Activated CD8-positive, alpha-beta memory T cell treated with anti-CD3 and anti-CD28 coated beads for 1 hour (primary cell): ENCODE measurements at regions not wholly inside any gene's neighbourhood (a gene's known extent, or its start where the extent isn't known, plus 50 kb on each side); places are given as distances from the start of the nearest gene placed in this dataset.
"Not testable (repeated sequence)": the region's sequence is repeated elsewhere in the genome, so short reads cannot be mapped to it uniquely, and the experiment has no call there.

ENCODE experiments used
- DNase-seq, 2 donors: peaks; one replicate each; pipeline ENCODE4 v3.0.0-alpha.2; 2020; ENCODE audit warnings: low read depth in 1 of 2; ENCODE audit errors: extremely low read depth in 1 of 2

DNA sequence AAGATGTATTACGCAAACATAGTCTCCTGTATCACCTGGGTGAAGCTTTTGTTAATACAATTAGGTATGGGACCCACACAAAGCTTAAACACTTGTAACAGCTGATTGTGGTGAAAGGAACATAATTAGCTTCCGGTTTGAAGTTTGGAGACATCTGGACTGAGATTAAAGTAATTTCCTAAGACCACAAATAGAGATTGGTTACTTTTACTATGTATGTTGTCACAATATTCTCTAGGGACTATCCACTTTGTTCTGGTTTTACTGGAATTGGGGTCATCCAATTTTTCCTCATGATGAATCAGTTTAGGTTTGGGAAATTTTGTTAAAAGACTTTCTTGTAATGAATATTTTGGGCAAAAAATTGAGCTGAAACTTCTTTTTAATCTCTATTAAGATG is 71.8 kb upstream of the SAMSN1 start:
- no peak for DNase-seq

DNA sequence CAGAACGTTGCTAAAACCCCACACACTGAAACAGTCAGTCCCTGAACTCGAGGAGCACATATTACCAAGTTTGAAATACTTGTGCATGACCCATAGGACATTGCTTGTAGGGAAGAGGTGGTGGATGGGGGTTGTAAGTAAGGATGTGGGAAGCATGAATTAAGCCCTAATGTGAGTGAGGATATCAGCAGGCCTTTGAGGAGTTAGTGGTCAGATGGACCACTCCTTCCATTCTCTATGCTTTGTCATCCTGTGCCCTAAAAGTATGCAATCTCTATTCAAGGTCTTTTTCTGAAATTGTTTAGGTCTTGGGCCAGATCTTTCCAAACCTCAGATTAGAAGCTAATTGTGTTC is 70.9 kb upstream of the SAMSN1 start:
- no peak for DNase-seq

DNA sequence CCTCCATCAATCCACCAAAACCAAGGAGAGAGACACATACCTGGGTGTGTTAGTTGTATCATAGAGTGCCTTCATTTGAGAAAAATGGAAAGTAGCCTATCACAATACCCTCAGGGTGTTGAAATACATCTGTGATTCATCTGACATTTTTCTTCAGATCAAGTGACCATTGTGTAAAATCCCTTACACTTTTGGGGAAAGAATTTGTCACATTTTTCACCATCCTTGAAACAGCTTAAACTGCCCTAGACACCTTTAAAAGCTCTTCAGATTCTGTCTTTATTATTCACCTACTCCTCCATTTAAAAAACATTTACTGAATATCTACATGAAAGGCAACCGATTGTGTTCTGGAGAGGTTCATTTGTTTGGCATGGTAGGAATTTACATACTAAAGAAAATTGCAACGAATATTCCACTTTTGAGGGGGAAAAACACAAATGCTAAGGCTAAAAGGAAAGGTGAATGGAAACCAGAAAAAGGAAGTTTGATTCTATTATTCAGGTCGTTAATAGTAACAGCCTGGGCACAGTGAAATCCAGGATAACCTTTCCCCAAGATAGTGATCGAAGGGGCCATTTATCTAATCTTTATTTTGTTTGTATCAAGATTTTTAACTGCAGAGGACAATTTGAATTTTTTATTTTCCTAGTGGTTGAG is 70.4 kb upstream of the SAMSN1 start:
- DNase-seq: no peak

DNA sequence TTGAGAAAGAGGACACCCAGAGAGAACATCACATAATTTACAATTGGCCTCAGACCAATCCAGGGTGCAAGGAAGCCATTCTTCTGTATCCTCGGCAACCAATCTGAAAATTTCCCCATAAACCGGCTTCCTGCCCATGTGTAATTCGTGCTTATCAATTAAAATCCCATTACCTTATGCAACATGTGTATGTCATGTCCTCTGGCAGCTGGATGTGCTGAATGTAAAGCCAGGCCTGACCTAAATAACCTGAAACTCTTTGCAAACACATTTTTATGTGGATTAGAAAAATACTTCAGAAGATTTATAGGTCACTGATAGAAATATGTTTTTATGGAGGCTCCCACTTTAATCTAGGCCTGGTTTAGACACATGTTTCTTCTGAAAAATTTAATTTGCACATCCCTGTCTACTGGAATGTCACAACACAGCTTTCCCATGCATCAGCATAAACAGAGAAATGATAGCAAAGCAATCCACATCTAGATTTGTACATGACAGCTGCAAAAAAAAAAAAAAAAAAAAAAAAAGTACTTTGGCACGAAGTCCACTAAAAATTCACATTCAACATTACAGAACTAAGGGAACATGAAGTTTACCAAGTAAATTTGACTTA is 69.4 kb upstream of the SAMSN1 start:
- no peak for DNase-seq

DNA sequence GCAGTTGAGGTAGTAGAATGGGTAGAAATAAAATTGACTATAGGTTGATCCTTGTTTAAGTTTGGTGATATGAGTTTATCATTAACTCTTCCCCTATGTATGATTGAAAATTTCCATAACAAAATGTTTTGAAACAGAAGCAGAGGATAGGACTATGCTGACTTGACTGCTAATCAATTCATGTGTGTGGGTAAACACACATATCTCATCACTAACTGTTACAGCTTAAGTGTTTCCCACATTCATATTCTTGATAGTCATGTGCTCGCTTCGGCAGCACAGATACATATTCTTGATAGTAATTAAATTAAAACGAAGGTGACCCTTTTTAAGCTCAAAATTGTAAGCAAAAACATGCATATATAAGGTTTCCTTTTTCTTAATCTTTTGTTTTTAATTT is 68.2 kb upstream of the SAMSN1 start:
- DNase-seq: no peak

DNA sequence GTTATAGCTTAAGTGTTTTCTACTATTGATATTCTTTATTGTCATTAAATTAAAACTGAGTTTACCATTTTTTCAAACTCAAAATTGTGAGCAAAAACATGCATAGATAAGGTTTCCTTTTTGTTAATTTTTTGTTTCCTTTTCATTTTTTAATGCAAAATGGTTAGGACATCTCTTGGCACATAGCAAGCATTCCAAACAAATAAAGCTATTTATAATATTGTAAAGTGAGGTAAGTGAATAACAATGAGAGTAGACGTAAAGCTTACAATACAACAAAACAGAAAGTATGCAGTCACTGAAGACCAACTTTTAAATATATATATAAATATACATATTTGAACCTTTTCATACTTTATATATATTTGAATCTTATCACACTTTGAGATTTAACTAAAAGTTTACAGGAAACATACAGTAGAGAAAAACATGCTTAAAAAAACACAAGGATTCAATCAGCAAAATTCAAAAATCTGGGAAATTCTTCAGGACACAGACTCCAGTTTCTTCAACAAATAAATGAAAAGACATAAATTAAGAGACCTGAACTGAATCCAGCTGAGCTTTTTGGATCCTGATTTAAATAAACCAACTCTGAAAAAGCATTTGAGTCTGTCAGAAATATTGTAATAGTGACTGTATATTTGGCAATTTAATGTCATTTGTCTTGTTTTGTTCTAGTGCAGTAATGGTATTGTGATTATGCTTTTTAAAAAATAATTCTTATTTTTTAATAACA is 67.5 kb upstream of the SAMSN1 start:
- no peak for DNase-seq

DNA sequence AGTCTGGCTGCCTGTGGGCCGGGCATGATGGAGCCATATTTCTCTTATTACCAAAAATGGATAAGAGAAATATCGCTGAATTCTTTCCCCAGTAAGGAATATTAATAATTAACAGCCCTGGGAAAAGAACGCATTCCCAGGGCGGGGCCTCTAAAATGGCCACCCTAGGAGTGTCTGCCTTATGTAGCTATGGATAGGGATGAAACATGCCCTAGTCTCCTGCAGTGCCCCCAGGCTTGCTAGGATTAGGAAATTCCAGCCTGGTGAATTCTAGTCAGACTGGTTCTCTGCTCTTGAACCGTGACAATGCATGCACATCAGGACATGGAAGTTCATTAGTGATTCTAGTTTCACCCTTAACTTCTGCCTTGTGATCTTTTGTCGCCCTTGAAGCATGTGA is 64.0 kb upstream of the SAMSN1 start:
- not testable (repeated sequence) for DNase-seq

DNA sequence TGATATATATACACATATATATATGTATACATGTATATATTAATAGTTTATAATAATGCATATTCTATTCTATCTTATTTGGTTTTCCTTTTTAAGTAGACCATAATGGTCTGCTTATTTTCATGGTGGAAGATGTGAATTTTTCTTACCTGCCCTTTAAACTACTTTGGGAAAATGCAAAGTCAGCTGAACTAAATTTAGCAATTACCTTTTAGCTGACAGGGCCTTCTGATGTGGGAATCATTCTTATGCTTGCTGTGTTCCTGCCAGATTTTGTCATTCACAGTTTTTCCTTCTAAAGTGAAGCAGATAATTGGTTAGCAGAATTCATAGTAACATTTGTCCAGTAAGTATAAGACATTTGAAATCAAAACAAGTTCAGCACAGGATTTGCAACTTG is 63.2 kb upstream of the SAMSN1 start:
- no peak for DNase-seq

DNA sequence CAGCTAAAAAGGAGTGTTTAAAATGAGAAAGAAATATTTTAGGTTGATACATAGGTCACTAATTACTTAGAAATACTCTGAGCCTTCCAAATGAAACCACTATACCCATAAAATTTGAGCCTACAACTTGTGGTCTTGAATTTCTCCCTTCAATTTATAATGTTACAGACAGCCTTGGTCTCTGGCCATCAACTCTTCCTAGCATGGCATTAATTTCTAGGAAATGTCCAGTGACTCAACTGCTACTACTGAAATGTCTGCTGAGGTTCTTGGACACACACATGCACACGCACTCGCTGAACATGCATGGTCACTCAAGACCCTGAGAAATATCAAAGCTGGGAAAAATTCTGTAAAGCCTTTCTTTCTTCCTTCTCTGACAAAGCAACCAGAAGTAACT is 61.1 kb upstream of the SAMSN1 start:
- DNase-seq: no peak

DNA sequence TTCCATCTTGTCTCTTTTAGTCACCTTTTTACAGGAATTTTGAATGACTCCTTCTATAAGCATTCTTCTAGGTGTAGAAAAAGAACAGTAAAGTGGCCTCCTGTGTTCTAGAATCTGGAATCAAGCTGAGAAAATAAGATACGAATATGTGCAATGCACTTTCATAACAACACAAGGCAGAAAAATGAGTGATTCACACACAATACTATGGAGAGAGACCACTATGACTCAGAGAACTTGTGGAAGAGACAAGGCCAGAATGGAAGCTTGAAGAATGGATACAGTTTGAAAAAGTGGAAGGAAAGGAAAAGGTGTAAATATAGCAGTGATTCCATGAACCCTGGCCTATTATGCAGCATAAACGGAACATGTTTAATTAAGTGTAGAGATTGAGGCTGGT is 57.1 kb upstream of the SAMSN1 start:
- no peak for DNase-seq

DNA sequence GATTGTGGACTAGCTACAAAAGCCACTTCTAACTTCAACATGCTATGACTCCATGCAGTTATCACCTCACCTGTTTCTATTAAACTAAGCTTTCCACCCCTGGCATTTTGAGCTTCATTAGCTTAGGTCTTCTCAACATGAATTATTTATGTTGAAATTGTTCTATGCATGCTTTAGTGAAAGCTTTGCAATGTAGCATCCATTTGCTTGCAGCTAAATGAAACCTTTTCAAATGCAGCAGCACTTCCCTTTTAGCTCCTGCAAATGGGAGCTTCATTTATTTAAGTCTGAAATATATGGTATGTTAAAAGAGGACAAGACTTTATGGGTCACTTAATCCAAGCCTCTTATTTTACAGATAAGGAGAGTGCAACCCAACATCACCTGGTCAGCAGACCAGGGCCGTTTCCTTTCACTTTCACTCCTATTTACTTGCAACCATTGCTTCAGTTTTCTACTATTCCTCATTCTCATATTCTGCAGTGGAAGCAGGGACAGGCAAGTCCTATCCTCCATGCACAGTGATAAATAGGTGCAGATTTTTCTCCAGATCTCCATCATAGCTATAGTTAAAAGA is 56.4 kb upstream of the SAMSN1 start:
- DNase-seq: no peak

DNA sequence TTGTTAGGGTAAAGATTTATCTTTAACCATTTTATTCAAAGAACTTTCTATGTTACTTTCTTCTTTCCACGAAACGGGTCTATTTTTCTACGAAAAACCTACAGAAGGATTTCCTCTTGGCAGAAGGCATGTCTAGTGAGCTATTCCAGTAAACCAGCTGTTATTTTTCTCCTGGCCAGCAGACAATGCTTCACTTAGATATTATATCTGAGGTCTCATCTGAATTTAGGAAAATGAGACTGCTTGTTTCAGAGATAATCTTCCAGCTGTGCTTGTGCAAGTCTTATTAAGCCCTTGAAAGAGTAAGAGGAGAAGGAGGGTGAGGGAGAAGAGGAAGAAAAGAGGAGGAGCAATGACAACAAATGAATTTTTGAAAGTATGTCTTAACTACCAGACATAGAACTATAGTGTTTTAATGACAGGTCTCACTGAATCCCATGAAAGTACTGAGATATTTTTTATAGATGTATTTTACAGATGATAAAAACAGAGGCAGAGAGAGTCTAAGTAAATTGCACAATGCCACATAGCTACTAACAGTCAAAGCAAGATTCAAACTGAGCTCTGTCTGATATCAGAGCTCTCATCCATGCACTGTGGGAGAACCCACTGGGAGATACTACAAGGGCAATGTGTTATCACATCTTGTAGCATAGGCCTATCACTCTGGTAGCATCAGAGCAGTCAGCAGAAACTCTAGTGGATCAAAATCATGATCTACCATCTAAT is 54.6 kb upstream of the SAMSN1 start:
- DNase-seq: no peak

DNA sequence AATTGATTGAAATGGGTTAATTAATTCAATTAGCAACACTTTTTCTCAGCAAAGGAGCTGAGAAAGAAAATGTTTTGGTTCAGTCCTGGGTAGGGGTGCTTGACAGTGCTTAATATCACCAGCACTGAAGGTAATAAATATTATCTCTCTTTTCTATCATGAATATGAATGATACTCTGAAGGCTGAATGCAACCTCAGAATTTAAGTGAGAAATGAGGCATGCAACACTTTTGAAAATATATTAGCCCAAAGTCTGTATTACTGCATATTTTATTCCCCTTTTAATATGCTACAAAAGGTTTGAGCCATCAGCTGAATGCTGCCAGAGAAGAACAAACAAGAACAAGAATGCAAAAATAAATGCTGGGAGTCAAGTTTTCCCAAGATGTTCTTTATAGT is 52.0 kb upstream of the SAMSN1 start:
- no peak for DNase-seq
